K562 (cell line): ENCODE measurements at regions not wholly inside any gene's neighbourhood (a gene's known extent, or its start where the extent isn't known, plus 50 kb on each side); places are given as distances from the start of the nearest gene placed in this dataset.

Experiments used
- ADNP ChIP-seq: fragments of 200-800 bp; sonication (Bioruptor generic); IDR thresholded peaks from 2 replicates; pipeline ENCODE4 v1.6.1; 2016; ENCODE audit warnings: missing genetic modification characterization, missing compliant biosample characterization
- ARID1B ChIP-seq: fragments of 450-650 bp; IDR thresholded peaks from 2 replicates; pipeline ENCODE4 v1.6.1; 2016; ENCODE audit warnings: antibody characterized with exemption, mild to moderate bottlenecking, inconsistent platforms
- ATF1 ChIP-seq, 2 experiments: fragments of 450-650 bp in 1 of 2; IDR thresholded peaks; 2 replicates each; pipeline ENCODE4 v1.6.1; 2016; ENCODE audit warnings: missing compliant biosample characterization in 1 of 2, missing genetic modification characterization in 1 of 2
- BACH1 ChIP-seq: fragments of 200-800 bp; sonication (Bioruptor generic); IDR thresholded peaks from 2 replicates; pipeline ENCODE4 v1.6.1; 2016; ENCODE audit warnings: missing genetic modification characterization, missing compliant biosample characterization
- BRD4 ChIP-seq: fragments of 200-600 bp; sonication (generic); IDR thresholded peaks from 2 replicates; pipeline ENCODE4 v1.6.1; 2017; ENCODE audit warnings: inconsistent platforms
- COPS2 ChIP-seq: fragments of 450-650 bp; conservative IDR thresholded peaks from 2 replicates; pipeline ENCODE4 v1.6.1; 2016; ENCODE audit warnings: mild to moderate bottlenecking, moderate library complexity
- CREB1 ChIP-seq, 2 experiments: sonication (generic) in 1 of 2; formaldehyde crosslinking in 1 of 2; IDR thresholded peaks; 2 replicates each; pipeline versions ENCODE4 v1.6.1 to v1.8.0; 2012 to 2022; ENCODE audit warnings: inconsistent platforms in 1 of 2, mild to moderate bottlenecking in 1 of 2, missing genetic modification reagents in 1 of 2, moderate library complexity in 1 of 2
- CREB3 ChIP-seq: fragments of 450-650 bp; conservative IDR thresholded peaks from 2 replicates; pipeline ENCODE4 v1.6.1; 2016; ENCODE audit warnings: missing genetic modification characterization, low read depth, mild to moderate bottlenecking, missing compliant biosample characterization, moderate library complexity
- ELF2 ChIP-seq: fragments of 250-450 bp; sonication (Bioruptor Pico); IDR thresholded peaks from 2 replicates; pipeline ENCODE4 v1.5.0; 2021; ENCODE audit warnings: mild to moderate bottlenecking
- ESRRA ChIP-seq: fragments of 450-650 bp; IDR thresholded peaks from 2 replicates; pipeline ENCODE4 v1.6.1; 2014; ENCODE audit warnings: low read depth, mild to moderate bottlenecking, moderate library complexity, borderline replicate concordance
- ILK ChIP-seq: fragments of 450-650 bp; IDR thresholded peaks from 2 replicates; pipeline ENCODE4 v1.6.1; 2016; ENCODE audit warnings: missing genetic modification characterization, low read depth, mild to moderate bottlenecking, missing compliant biosample characterization, moderate library complexity, borderline replicate concordance
- KAT8 ChIP-seq: fragments of 450-650 bp; IDR thresholded peaks from 2 replicates; pipeline ENCODE4 v1.6.1; 2016; ENCODE audit warnings: low read depth, mild to moderate bottlenecking
- MCM5 ChIP-seq: fragments of 450-650 bp; IDR thresholded peaks from 2 replicates; pipeline ENCODE4 v1.6.1; 2016; ENCODE audit warnings: low read depth
- MEIS2 ChIP-seq: fragments of 450-650 bp; IDR thresholded peaks from 2 replicates; pipeline ENCODE4 v1.6.1; 2014; ENCODE audit warnings: mild to moderate bottlenecking; ENCODE audit not compliant: partially characterized antibody
- OTX1 ChIP-seq: fragments of 450-650 bp; formaldehyde crosslinking; IDR thresholded peaks from 2 replicates; pipeline ENCODE4 v1.4.0; 2022; ENCODE audit warnings: mild to moderate bottlenecking
- POLR2A ChIP-seq: fragments of 450-650 bp; conservative IDR thresholded peaks from 2 replicates; pipeline ENCODE4 v1.6.1; 2016
- SMAD4 ChIP-seq: fragments of 250-450 bp; sonication (Bioruptor Pico); conservative IDR thresholded peaks from 2 replicates; pipeline ENCODE4 v1.8.0; 2021; ENCODE audit warnings: inconsistent platforms, mild to moderate bottlenecking, moderate library complexity
- SRSF9 ChIP-seq: fragments of 200-400 bp; formaldehyde crosslinking; IDR thresholded peaks from 2 replicates; pipeline ENCODE4 v1.6.1; 2017; ENCODE audit warnings: low read depth, low read length, borderline replicate concordance
- THAP7 ChIP-seq: fragments of 250-450 bp; sonication (Bioruptor Pico); IDR thresholded peaks from 2 replicates; pipeline ENCODE4 v1.5.0; 2021
- ZNF175 ChIP-seq: fragments of 200-800 bp; sonication (Bioruptor generic); IDR thresholded peaks from 2 replicates; pipeline ENCODE4 v1.6.1; 2016; ENCODE audit warnings: low read depth, mild to moderate bottlenecking, missing genetic modification characterization, missing compliant biosample characterization
- ZNF239 ChIP-seq: fragments of 250-450 bp; sonication (Bioruptor Pico); IDR thresholded peaks from 2 replicates; pipeline ENCODE4 v1.4.0; 2020; ENCODE audit warnings: mild to moderate bottlenecking
- ZNF311 ChIP-seq: fragments of 250-450 bp; sonication (Bioruptor Pico); IDR thresholded peaks from 2 replicates; pipeline ENCODE4 v1.4.0; 2020; ENCODE audit warnings: mild to moderate bottlenecking, moderate library complexity
- ZNF584 ChIP-seq: fragments of 200-800 bp; sonication (Bioruptor generic); IDR thresholded peaks from 2 replicates; pipeline ENCODE4 v1.6.1; 2016; ENCODE audit warnings: low read depth, mild to moderate bottlenecking, missing genetic modification characterization, missing compliant biosample characterization
- ZNF592 ChIP-seq: fragments of 450-650 bp; IDR thresholded peaks from 2 replicates; pipeline ENCODE4 v1.6.1; 2017; ENCODE audit warnings: antibody characterized with exemption, mild to moderate bottlenecking

GRCh38 chr20:4082406-4083097 is 66.1 kb upstream of the SMOX start (continued):
- TF ChIP-seq ZNF592 = peak; percentile 54; the same call in 1 of the 2 replicates
- no peak for TF ChIP-seq MCM5
- TF ChIP-seq ATF1 (CRISPR knock-in tag; IDR thresholded peaks at IDR 0.05) = no peak
- 0 out of 2 replicates have a peak, but pooled peaks have one; percentile 8 for TF ChIP-seq ATF1 (tag; IDR thresholded peaks at IDR 0.05)
- TF ChIP-seq CREB3 (tag) = no peak; the same call in 1 of the 2 replicates
- 0 out of 2 replicates have a peak, but pooled peaks have one; percentile 23 for TF ChIP-seq SMAD4 (CRISPR knock-in tag)
- TF ChIP-seq SRSF9 = no peak
- TF ChIP-seq KAT8 = no peak
- peak; percentile 31; the same call in 1 of the 2 replicates for TF ChIP-seq POLR2A
- peak; percentile 12 for TF ChIP-seq MEIS2
- no peak for TF ChIP-seq COPS2
- TF ChIP-seq ZNF584 (CRISPR knock-in tag) = no peak
- TF ChIP-seq ILK (tag) = no peak
- no peak; the same call in 1 of the 2 replicates for TF ChIP-seq OTX1 (CRISPR knock-in tag)
- no peak for TF ChIP-seq ZNF311 (CRISPR knock-in tag)
- TF ChIP-seq ZNF175 = peak; percentile 51; the same call in 1 of the 2 replicates
- no peak for TF ChIP-seq ZNF239 (CRISPR knock-in tag)
- TF ChIP-seq CREB1 (IDR thresholded peaks at IDR 0.05) = no peak
- TF ChIP-seq CREB1 (CRISPR knock-in tag; IDR thresholded peaks at IDR 0.05) = 0 out of 2 replicates have a peak, but pooled peaks have one; percentile 33
- TF ChIP-seq BRD4 = no peak
- TF ChIP-seq ESRRA = peak; percentile 50; the same call in 1 of the 2 replicates
- no peak for TF ChIP-seq THAP7
- peak; percentile 77 for TF ChIP-seq ARID1B
- no peak for TF ChIP-seq ELF2 (CRISPR knock-in tag)
- TF ChIP-seq ADNP = peak; percentile 76
- TF ChIP-seq BACH1 (tag) = peak; percentile 54; the same call in 1 of the 2 replicates
